Fibroblast of pulmonary artery (primary cell): ENCODE measurements at regions not wholly inside any gene's neighbourhood (a gene's known extent, or its start where the extent isn't known, plus 50 kb on each side); places are given as distances from the start of the nearest gene placed in this dataset.
"Not testable (repeated sequence)": the region's sequence is repeated elsewhere in the genome, so short reads cannot be mapped to it uniquely, and the experiment has no call there.

Experiments used
- DNase-seq: peaks from one replicate; pipeline ENCODE4 v3.0.0-alpha.2; 2010; ENCODE audit warnings: low read depth
- H3K4me3 ChIP-seq: replicated peaks from 2 replicates; pipeline ENCODE4 v1.5.1; 2011; ENCODE audit warnings: low read depth, mild to moderate bottlenecking, control low read depth, low read length, moderate library complexity
- CTCF ChIP-seq: IDR thresholded peaks from 2 replicates; pipeline ENCODE4 v1.5.1; 2011; ENCODE audit warnings: mild to moderate bottlenecking, control low read depth, low read length, inconsistent platforms; ENCODE audit errors: missing control alignments

- no peak for TF ChIP-seq CTCF
- no peak overlapping the region for H3K4me3 ChIP-seq
- DNase-seq, result no peak
These were observed 572.8 kb downstream of the TFAP2A start for GRCh38 chr6:9841886-9842725.

GRCh38 chr6:9834233-9834632 is 580.6 kb downstream of the TFAP2A start:
- DNase-seq, result no peak
- H3K4me3 ChIP-seq, result no peak overlapping the region
- TF ChIP-seq CTCF, result no peak

- no peak overlapping the region for H3K4me3 ChIP-seq
- no peak for DNase-seq
- TF ChIP-seq CTCF, result no peak
These were observed 583.1 kb downstream of the TFAP2A start for GRCh38 chr6:9831783-9832182.

- H3K4me3 ChIP-seq, result no peak overlapping the region
- peak; percentile 4 for DNase-seq
- TF ChIP-seq CTCF, result no peak
These were observed 584.1 kb downstream of the TFAP2A start for GRCh38 chr6:9830808-9831207.

GRCh38 chr6:9825526-9825925 is 589.3 kb downstream of the TFAP2A start:
- TF ChIP-seq CTCF, result no peak
- no peak for DNase-seq
- H3K4me3 ChIP-seq, result no peak overlapping the region

GRCh38 chr6:9810727-9811126 is 604.1 kb downstream of the TFAP2A start:
- H3K4me3 ChIP-seq, DNase-seq: not testable (repeated sequence)

- no peak overlapping the region for H3K4me3 ChIP-seq
- no peak for TF ChIP-seq CTCF
- DNase-seq, result no peak
These were observed 604.6 kb downstream of the TFAP2A start for GRCh38 chr6:9810286-9810685.
